GM12864 (cell line): ENCODE measurements at regions not wholly inside any gene's neighbourhood (a gene's known extent, or its start where the extent isn't known, plus 50 kb on each side); places are given as distances from the start of the nearest gene placed in this dataset.

Experiments used
- DNase-seq: peaks from one replicate; pipeline ENCODE4 v3.0.0-alpha.2; 2011; ENCODE audit warnings: low read depth
- H3K4me3 ChIP-seq: 2 replicates; pipeline ENCODE4 v1.5.1; 2011; ENCODE audit warnings: mild to moderate bottlenecking, low read depth, low read length, control low read depth
- CTCF ChIP-seq: IDR thresholded peaks from 2 replicates; pipeline ENCODE4 v1.5.1; 2011; ENCODE audit warnings: low read depth, mild to moderate bottlenecking, moderate library complexity, low read length, control low read depth, inconsistent platforms; ENCODE audit errors: missing control alignments

- no peak for DNase-seq
- no peak overlapping the region for H3K4me3 ChIP-seq
- no peak for TF ChIP-seq CTCF
Measured at GRCh38 chr4:129968366-129968765, 872.4 kb downstream of the C4orf33 start.

- TF ChIP-seq CTCF, result no peak
- H3K4me3 ChIP-seq, result no peak overlapping the region
- DNase-seq, result no peak
Measured at GRCh38 chr4:129968778-129969177, 872.8 kb downstream of the C4orf33 start.

GRCh38 chr4:129970801-129971200, 874.8 kb downstream of the C4orf33 start:
- no peak for TF ChIP-seq CTCF
- DNase-seq, result no peak
- H3K4me3 ChIP-seq, result no peak overlapping the region

GRCh38 chr4:129971419-129971818, 875.5 kb downstream of the C4orf33 start:
- no peak overlapping the region for H3K4me3 ChIP-seq
- no peak for TF ChIP-seq CTCF
- DNase-seq, result no peak

GRCh38 chr4:129972257-129972656, 876.3 kb downstream of the C4orf33 start:
- DNase-seq, result no peak
- no peak for TF ChIP-seq CTCF
- no peak overlapping the region for H3K4me3 ChIP-seq

- TF ChIP-seq CTCF, result no peak
- H3K4me3 ChIP-seq, result no peak overlapping the region
- no peak for DNase-seq
Measured at GRCh38 chr4:129974730-129975129, 878.8 kb downstream of the C4orf33 start.

GRCh38 chr4:129978315-129978714, 882.4 kb downstream of the C4orf33 start:
- DNase-seq, result no peak
- TF ChIP-seq CTCF, result no peak
- no peak overlapping the region for H3K4me3 ChIP-seq
